MM.1S (cell line): ENCODE measurements at regions not wholly inside any gene's neighbourhood (a gene's known extent, or its start where the extent isn't known, plus 50 kb on each side); places are given as distances from the start of the nearest gene placed in this dataset.
A peak's percentile ranks its signal among the peaks of the same experiment; 100 is the strongest.

ENCODE experiments used
- DNase-seq: peaks from one replicate; pipeline ENCODE4 v3.0.0-alpha.2; 2015
- H2AFZ ChIP-seq: fragments of 300-600 bp; sonication (generic); 2 replicates; pipeline ENCODE4 v1.6.0; 2016; ENCODE audit warnings: antibody characterized with exemption, low read length
- H3F3A ChIP-seq: fragments of 300-600 bp; sonication (generic); 2 replicates; pipeline ENCODE4 v1.6.1; 2016; ENCODE audit warnings: mild to moderate bottlenecking, antibody characterized with exemption, low read length, moderate library complexity, mixed read lengths; ENCODE audit not compliant: insufficient read depth
- H3K27ac ChIP-seq: fragments of 300-600 bp; sonication (generic); 2 replicates; pipeline ENCODE4 v1.5.1; 2016; ENCODE audit warnings: mild to moderate bottlenecking, low read length
- H3K27me3 ChIP-seq: fragments of 300-600 bp; sonication (generic); replicated peaks from 2 replicates; pipeline ENCODE4 v1.6.0; 2016; ENCODE audit warnings: low read length; ENCODE audit not compliant: insufficient read depth
- H3K36me3 ChIP-seq: fragments of 300-600 bp; sonication (generic); replicated peaks from 2 replicates; pipeline ENCODE4 v1.6.1; 2016; ENCODE audit warnings: mild to moderate bottlenecking, low read length, mixed read lengths; ENCODE audit not compliant: insufficient read depth
- H3K4me1 ChIP-seq: fragments of 300-600 bp; sonication (generic); 2 replicates; pipeline ENCODE4 v1.6.1; 2016; ENCODE audit warnings: low read length, mixed read lengths
- H3K4me2 ChIP-seq: fragments of 300-600 bp; sonication (generic); 2 replicates; pipeline ENCODE4 v1.6.0; 2016; ENCODE audit warnings: low read depth, low read length
- H3K4me3 ChIP-seq: fragments of 300-600 bp; sonication (generic); 2 replicates; pipeline ENCODE4 v1.5.1; 2016; ENCODE audit warnings: low read length, mixed read lengths
- H3K79me2 ChIP-seq: fragments of 300-600 bp; sonication (generic); 2 replicates; pipeline ENCODE4 v1.6.1; 2016; ENCODE audit warnings: mixed run types, low read length, mixed read lengths
- H3K9ac ChIP-seq: fragments of 300-600 bp; sonication (generic); 2 replicates; pipeline ENCODE4 v1.6.1; 2016; ENCODE audit warnings: low read length, mixed read lengths
- H3K9me2 ChIP-seq: fragments of 300-600 bp; sonication (generic); replicated peaks from 2 replicates; pipeline ENCODE4 v1.6.1; 2016; ENCODE audit warnings: mild to moderate bottlenecking, low read length, mixed read lengths; ENCODE audit not compliant: insufficient read depth
- H3K9me3 ChIP-seq: fragments of 300-600 bp; sonication (generic); replicated peaks from 2 replicates; pipeline ENCODE4 v1.6.1; 2016; ENCODE audit warnings: mild to moderate bottlenecking, low read length, mixed read lengths; ENCODE audit not compliant: insufficient read depth
- H4K20me1 ChIP-seq: fragments of 300-600 bp; sonication (generic); 2 replicates; pipeline ENCODE4 v1.6.1; 2016; ENCODE audit warnings: mild to moderate bottlenecking, low read length, moderate library complexity, mixed read lengths; ENCODE audit not compliant: insufficient read depth
- CTCF ChIP-seq: fragments of 300-600 bp; sonication (generic); IDR thresholded peaks from 2 replicates; pipeline ENCODE4 v1.5.1; 2016; ENCODE audit warnings: antibody characterized with exemption, low read length, mixed read lengths
- EZH2 ChIP-seq: fragments of 300-600 bp; sonication (generic); optimal IDR thresholded peaks from 2 replicates; pipeline ENCODE3; 2017; ENCODE audit warnings: low read depth, mild to moderate bottlenecking, antibody characterized with exemption, low read length, mixed read lengths
- EZH2phosphoT487 ChIP-seq: fragments of 300-600 bp; sonication (generic); IDR thresholded peaks from 2 replicates; pipeline ENCODE4 v1.6.1; 2018; ENCODE audit warnings: antibody characterized with exemption, low read length

GRCh38 chr7:142535123-142535779 lies 214.0 kb upstream of the PRSS1 start:
- H3K27ac ChIP-seq = peak overlapping the region; percentile 26; the same call in 1 of the 2 replicates
- H3K4me3 ChIP-seq = peak overlapping the region; percentile 35
- H3K9ac ChIP-seq = no peak overlapping the region; the same call in 1 of the 2 replicates
- DNase-seq = peak; percentile 91
- H3K4me1 ChIP-seq = peaks cover 27% of the 10 kb centered on the region
- H3K4me2 ChIP-seq = peak overlapping the region; percentile 66
- H3K9me3 ChIP-seq = no peaks in the 10 kb centered on the region
- no peaks in the 10 kb centered on the region for H4K20me1 ChIP-seq
- no peaks in the 10 kb centered on the region for H3K36me3 ChIP-seq
- peak overlapping the region; percentile 70 for H2AFZ ChIP-seq
- peaks cover 13% of the 10 kb centered on the region for H3F3A ChIP-seq
- no peaks in the 10 kb centered on the region for H3K27me3 ChIP-seq
- no peak for TF ChIP-seq EZH2
- TF ChIP-seq CTCF = peak; percentile 97
- no peaks in the 10 kb centered on the region for H3K79me2 ChIP-seq
- no peaks in the 10 kb centered on the region for H3K9me2 ChIP-seq

GRCh38 chr7:142534726-142535122 lies 214.5 kb upstream of the PRSS1 start:
- Histone ChIP-seq H3K4me2 (peak overlapping the region; percentile 66), H2AFZ (peak overlapping the region; percentile 70; the same call in 1 of the 2 replicates), H3K9me3 (no peaks in the 10 kb centered on the region)

GRCh38 chr7:142533920-142534319 lies 215.4 kb upstream of the PRSS1 start:
- no peaks in the 10 kb centered on the region for H3K36me3 ChIP-seq

More at GRCh38 chr7:142534726-142535122, 214.5 kb upstream of the PRSS1 start:
- no peaks in the 10 kb centered on the region for H4K20me1 ChIP-seq
- H3K27me3 ChIP-seq = no peaks in the 10 kb centered on the region
- no peaks in the 10 kb centered on the region for H3K36me3 ChIP-seq
- no peaks in the 10 kb centered on the region for H3K79me2 ChIP-seq
- H3K4me1 ChIP-seq = peaks cover 22% of the 10 kb centered on the region
- no peak overlapping the region for H3K9ac ChIP-seq
- no peak for DNase-seq
- TF ChIP-seq CTCF (no peak), EZH2 (no peak), EZH2phosphoT487 (no peak)
- peaks cover 13% of the 10 kb centered on the region for H3F3A ChIP-seq
- no peak overlapping the region; the same call in 1 of the 2 replicates for H3K4me3 ChIP-seq
- H3K27ac ChIP-seq = no peak overlapping the region
- no peaks in the 10 kb centered on the region for H3K9me2 ChIP-seq

More at GRCh38 chr7:142533920-142534319, 215.4 kb upstream of the PRSS1 start:
- no peaks in the 10 kb centered on the region for H3K79me2 ChIP-seq
- H3K27me3 ChIP-seq = no peaks in the 10 kb centered on the region
- no peaks in the 10 kb centered on the region for H4K20me1 ChIP-seq
- TF ChIP-seq EZH2phosphoT487 = no peak
- TF ChIP-seq CTCF = no peak
- TF ChIP-seq EZH2 = no peak
- no peaks in the 10 kb centered on the region for H3K9me2 ChIP-seq
- H3K4me3 ChIP-seq = no peak overlapping the region
- no peaks in the 10 kb centered on the region for H3K9me3 ChIP-seq
- H3K4me1 ChIP-seq = peaks cover 19% of the 10 kb centered on the region
- peaks cover 13% of the 10 kb centered on the region for H3F3A ChIP-seq
- no peak overlapping the region for H2AFZ ChIP-seq
- no peak overlapping the region for H3K4me2 ChIP-seq
- H3K9ac ChIP-seq = no peak overlapping the region
- no peak for DNase-seq
- H3K27ac ChIP-seq = no peak overlapping the region
